NT2/D1 (cell line): ENCODE measurements at regions not wholly inside any gene's neighbourhood (a gene's known extent, or its start where the extent isn't known, plus 50 kb on each side); places are given as distances from the start of the nearest gene placed in this dataset.

Experiments used
- SUZ12 ChIP-seq: IDR thresholded peaks from 2 replicates; pipeline ENCODE4 v1.6.1; 2011; ENCODE audit not compliant: insufficient read length, insufficient read depth; ENCODE audit errors: extremely low read depth
- YY1 ChIP-seq: IDR thresholded peaks from 2 replicates; pipeline ENCODE4 v1.6.1; 2011; ENCODE audit not compliant: insufficient read length, insufficient read depth
- ZNF274 ChIP-seq: IDR thresholded peaks from 2 replicates; pipeline ENCODE4 v1.6.1; 2011; ENCODE audit warnings: mild to moderate bottlenecking, low read depth, low read length

GRCh38 chr12:29980304-29980703 lies 196.6 kb upstream of the TMTC1 start:
- TF ChIP-seq YY1 (no peak), ZNF274 (no peak), SUZ12 (no peak)
